HepG2 (cell line): ENCODE measurements at regions not wholly inside any gene's neighbourhood (a gene's known extent, or its start where the extent isn't known, plus 50 kb on each side); places are given as distances from the start of the nearest gene placed in this dataset.

Experiments used
- SNRNP70 ChIP-seq: fragments of 200-400 bp; formaldehyde crosslinking; IDR thresholded peaks from 2 replicates; pipeline ENCODE4 v1.6.1; 2017; ENCODE audit warnings: mild to moderate bottlenecking, low read depth, low read length, moderate library complexity
- TCF7L2 ChIP-seq: IDR thresholded peaks from 2 replicates; pipeline ENCODE4 v1.6.1; 2011; ENCODE audit warnings: mild to moderate bottlenecking, low read depth, low read length, moderate library complexity
- ZNF33B ChIP-seq: sonication (generic); formaldehyde crosslinking; IDR thresholded peaks from 2 replicates; pipeline ENCODE4 v1.5.1; 2020; ENCODE audit warnings: mild to moderate bottlenecking, missing genetic modification reagents
- TF ChIP-seq, protein P1 (sequence below): sonication (generic); formaldehyde crosslinking; IDR thresholded peaks from 2 replicates; pipeline ENCODE4 v1.5.0; 2020; ENCODE audit warnings: mild to moderate bottlenecking, missing genetic modification reagents, moderate library complexity

DNA sequence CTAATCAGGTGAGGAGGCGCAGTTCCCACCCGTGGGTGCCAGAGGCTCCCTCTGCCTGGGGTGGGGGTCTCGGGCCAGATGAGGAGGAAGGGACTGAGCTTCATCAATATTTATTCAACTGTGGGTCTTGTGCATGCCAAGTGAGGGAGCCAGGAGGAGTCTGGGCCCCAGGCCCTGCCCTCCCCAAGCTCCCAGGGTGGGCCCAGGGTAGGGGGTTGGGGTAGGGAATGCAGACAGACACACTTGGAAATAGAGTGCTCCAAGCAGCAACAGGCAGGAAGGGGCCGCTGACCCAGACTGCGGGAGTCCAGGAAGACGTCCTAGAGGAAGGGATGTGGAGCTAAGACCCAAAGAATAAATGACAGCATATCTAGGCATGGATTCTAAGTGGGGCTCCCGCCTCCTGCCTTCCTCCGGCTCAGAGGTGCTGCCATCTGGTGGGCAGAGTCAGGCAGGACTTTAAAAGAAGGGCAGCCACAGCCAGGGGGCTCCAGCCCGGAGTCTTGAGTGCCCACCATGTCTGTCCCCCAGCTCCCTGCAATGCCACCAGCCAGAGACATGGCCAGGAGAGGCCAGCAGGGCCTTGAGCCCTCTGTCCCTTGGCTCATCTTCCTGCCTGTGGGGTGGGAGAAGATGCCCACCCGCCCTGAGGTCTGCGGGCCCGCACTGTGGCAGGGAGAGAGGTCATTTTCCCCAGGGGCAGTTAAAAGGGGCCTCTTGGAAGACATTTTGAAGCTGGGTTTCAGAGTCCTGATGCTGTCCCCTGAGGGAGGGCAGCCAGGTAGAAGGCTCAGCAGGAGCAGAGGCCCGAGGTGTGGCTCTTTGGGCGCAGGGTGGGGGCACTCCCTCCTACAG lies 70.1 kb downstream of the PHETA1 start:
- TF ChIP-seq, protein P1, sequence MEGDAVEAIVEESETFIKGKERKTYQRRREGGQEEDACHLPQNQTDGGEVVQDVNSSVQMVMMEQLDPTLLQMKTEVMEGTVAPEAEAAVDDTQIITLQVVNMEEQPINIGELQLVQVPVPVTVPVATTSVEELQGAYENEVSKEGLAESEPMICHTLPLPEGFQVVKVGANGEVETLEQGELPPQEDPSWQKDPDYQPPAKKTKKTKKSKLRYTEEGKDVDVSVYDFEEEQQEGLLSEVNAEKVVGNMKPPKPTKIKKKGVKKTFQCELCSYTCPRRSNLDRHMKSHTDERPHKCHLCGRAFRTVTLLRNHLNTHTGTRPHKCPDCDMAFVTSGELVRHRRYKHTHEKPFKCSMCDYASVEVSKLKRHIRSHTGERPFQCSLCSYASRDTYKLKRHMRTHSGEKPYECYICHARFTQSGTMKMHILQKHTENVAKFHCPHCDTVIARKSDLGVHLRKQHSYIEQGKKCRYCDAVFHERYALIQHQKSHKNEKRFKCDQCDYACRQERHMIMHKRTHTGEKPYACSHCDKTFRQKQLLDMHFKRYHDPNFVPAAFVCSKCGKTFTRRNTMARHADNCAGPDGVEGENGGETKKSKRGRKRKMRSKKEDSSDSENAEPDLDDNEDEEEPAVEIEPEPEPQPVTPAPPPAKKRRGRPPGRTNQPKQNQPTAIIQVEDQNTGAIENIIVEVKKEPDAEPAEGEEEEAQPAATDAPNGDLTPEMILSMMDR (CRISPR knock-in tag): peak; percentile 85
- no peak for TF ChIP-seq ZNF33B (CRISPR knock-in tag)
- no peak for TF ChIP-seq TCF7L2
- no peak for TF ChIP-seq SNRNP70
